ENCODE measurements at regions not wholly inside any gene's neighbourhood (a gene's known extent, or its start where the extent isn't known, plus 50 kb on each side); places are given as distances from the start of the nearest gene placed in this dataset.

GRCh38 chr2:222013889-222014288, 284.9 kb downstream of the PAX3 start:
- Histone ChIP-seq H2AFZ (ENCODE audit: low read length) (no peak overlapping the region), H3K27me3 (replicated peaks in 1 of 4; ENCODE audit: control insufficient read depth in 3 of 4, extremely low read depth in 1 of 4, insufficient read depth in 3 of 4, low read length in 3 of 4) (no peaks in the 10 kb centered on the region), H2BK120ac (replicated peaks; ENCODE audit: low read depth, low read length) (no peak overlapping the region), H2BK5ac (ENCODE audit: low read depth, low read length) (no peak overlapping the region), H3K4me2 (ENCODE audit: insufficient read depth in 1 of 2, low read depth in 2 of 2, low read length in 2 of 2) (no peak overlapping the region), H2BK12ac (ENCODE audit: low read depth, low read length) (no peak overlapping the region), H3K36me3 (ENCODE audit: control insufficient read depth in 2 of 4, insufficient read depth in 4 of 4, low read length in 3 of 4) (no peaks in the 10 kb centered on the region), H3K4me3 (ENCODE audit: extremely low read depth in 1 of 4, insufficient read depth in 2 of 4, low read depth in 3 of 4, low read length in 4 of 4) (no peak overlapping the region), H4K20me1 (replicated peaks in 1 of 2; ENCODE audit: control insufficient read depth in 1 of 2, insufficient read depth in 2 of 2, low read length in 2 of 2) (no peaks in the 10 kb centered on the region), H3K4ac (replicated peaks; ENCODE audit: insufficient read length, low read depth, low read length) (no peak overlapping the region), H2BK20ac (ENCODE audit: low read length) (no peak overlapping the region), H3K23ac (ENCODE audit: insufficient read length) (no peak overlapping the region), H2AK5ac (ENCODE audit: low read depth, low read length) (no peak overlapping the region), H4K5ac (ENCODE audit: insufficient read length, low read depth, low read length) (no peak overlapping the region), H3K4me1 (replicated peaks in 1 of 4; ENCODE audit: control insufficient read depth in 3 of 4, insufficient read depth in 4 of 4, low read length in 3 of 4) (no peaks in the 10 kb centered on the region), H2BK15ac (ENCODE audit: low read length) (no peak overlapping the region), H3K79me1 (ENCODE audit: low read depth, low read length) (no peaks in the 10 kb centered on the region), H3K14ac (ENCODE audit: insufficient read length) (no peak overlapping the region), H3K9me3 (ENCODE audit: insufficient read depth in 2 of 2, low read depth in 1 of 2, low read length in 1 of 2) (no peaks in the 10 kb centered on the region), H3K23me2 (ENCODE audit: low read depth, low read length) (no peaks in the 10 kb centered on the region), H3K9ac (replicated peaks in 1 of 4; ENCODE audit: extremely low read depth in 1 of 4, low read depth in 3 of 4, low read length in 3 of 4) (no peak overlapping the region), H4K8ac (ENCODE audit: extremely low read depth, insufficient read depth, low read length) (no peak overlapping the region), H3K79me2 (ENCODE audit: control insufficient read depth in 1 of 2, insufficient read depth in 2 of 2, low read length in 2 of 2) (no peaks in the 10 kb centered on the region), H3K56ac (replicated peaks; ENCODE audit: insufficient read length, low read depth, low read length) (no peak overlapping the region), H4K91ac (replicated peaks; ENCODE audit: insufficient read length, low read length) (no peak overlapping the region), H3K27ac (ENCODE audit: low read depth, low read length) (no peak overlapping the region), H3K18ac (ENCODE audit: extremely low read depth, low read length) (no peak overlapping the region)
- POLR2A ChIA-PET (ENCODE audit: partially characterized antibody), result no interaction called here
- no peak for TF ChIP-seq SIN3A (conservative IDR thresholded peaks at IDR 0.05 in 1 of 2, IDR thresholded peaks at IDR 0.05 in 1 of 2; ENCODE audit: low read depth in 1 of 2, low read length in 2 of 2)
- WGBS, 2 experiments (ENCODE audit: extremely low coverage in 1 of 2, insufficient coverage in 1 of 2, insufficient read length in 1 of 2, insufficient replicate concordance in 2 of 2, low coverage in 1 of 2, low lambda C conversion rate in 2 of 2, missing lambda C conversion rate in 1 of 2), result 77% methylated on average over 3 of the region's 3 CpGs; no CpG with 5 or more reads in 1 of the 2 experiments
- CTCF ChIA-PET (ENCODE audit: partially characterized antibody), result interaction anchor here (0.8 to 2.1 kb wide), 3 partner anchors 11 to 899 kb away, joined by 3 to 6 read pairs (median 3); no protein-coding TSS in a partner anchor
- FAIRE-seq (no peak), DNase-seq (ENCODE audit: low read depth in 1 of 2, low spot score in 2 of 2) (no peak)

Measured in H1 (cell line).